GM23248 (cell line): ENCODE measurements at regions not wholly inside any gene's neighbourhood (a gene's known extent, or its start where the extent isn't known, plus 50 kb on each side); places are given as distances from the start of the nearest gene placed in this dataset.

Experiments used
- EZH2 ChIP-seq: fragments of 200-600 bp; sonication (generic); IDR thresholded peaks from 2 replicates; pipeline ENCODE4 v1.6.1; 2018; ENCODE audit warnings: antibody characterized with exemption, mild to moderate bottlenecking; ENCODE audit not compliant: insufficient read depth, poor library complexity, severe bottlenecking
- EZH2phosphoT487 ChIP-seq: fragments of 200-600 bp; sonication (generic); IDR thresholded peaks from 2 replicates; pipeline ENCODE4 v1.6.1; 2018; ENCODE audit warnings: antibody characterized with exemption, moderate library complexity, mild to moderate bottlenecking, low read depth; ENCODE audit not compliant: insufficient read depth

GRCh38 chr20:57090590-57091560, 175.6 kb downstream of the BMP7 start:
- TF ChIP-seq EZH2 (no peak), EZH2phosphoT487 (no peak)
